HG03175 (cell line): ENCODE measurements at regions not wholly inside any gene's neighbourhood (a gene's known extent, or its start where the extent isn't known, plus 50 kb on each side); places are given as distances from the start of the nearest gene placed in this dataset.

Experiments used
- ATAC-seq: cut with Tn5 transposase; IDR thresholded peaks from one replicate; pipeline ENCODE4 v1.9.1; 2021; ENCODE audit warnings: mild to moderate bottlenecking, moderate library complexity; ENCODE audit not compliant: unreplicated experiment

DNA sequence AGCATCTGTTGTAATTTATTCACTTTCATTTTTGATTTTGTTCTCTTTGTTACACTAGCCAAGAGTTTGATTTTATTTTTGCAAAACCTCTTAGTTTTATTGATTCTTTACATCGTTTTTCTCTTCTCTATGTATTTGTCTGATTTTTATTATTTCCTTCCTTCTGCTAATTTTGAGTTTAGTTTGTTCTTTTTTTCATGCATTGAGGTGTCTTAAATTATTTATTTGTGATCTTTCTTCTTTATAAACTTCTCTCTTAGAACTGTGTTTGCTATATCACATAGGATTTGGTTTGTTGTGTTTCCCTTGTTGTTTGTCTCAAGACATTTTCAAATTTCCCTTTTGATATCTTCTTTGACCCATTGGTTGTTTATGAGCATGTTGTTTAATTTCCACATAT lies 51.7 kb upstream of the NFKBIA start:
- no peak for ATAC-seq

DNA sequence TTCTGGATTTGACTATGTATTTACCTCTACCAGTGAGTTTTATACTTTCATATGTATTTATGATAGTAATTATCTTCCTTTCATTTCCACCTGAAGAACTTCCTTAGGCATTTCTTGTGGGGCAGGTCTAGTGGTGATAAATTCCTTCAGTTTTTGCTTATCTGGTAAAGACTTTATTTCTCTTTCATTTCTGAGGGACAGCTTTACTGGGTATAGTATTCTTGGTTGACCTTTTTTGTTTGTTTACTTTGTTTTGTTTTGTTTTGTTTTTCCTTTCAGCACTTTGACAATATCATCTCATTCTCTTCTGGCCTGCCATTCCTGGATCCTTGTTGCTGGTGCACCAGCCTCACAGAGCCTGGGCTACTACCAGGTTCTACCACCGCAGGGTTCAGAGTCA lies 53.9 kb upstream of the NFKBIA start:
- ATAC-seq = no peak

DNA sequence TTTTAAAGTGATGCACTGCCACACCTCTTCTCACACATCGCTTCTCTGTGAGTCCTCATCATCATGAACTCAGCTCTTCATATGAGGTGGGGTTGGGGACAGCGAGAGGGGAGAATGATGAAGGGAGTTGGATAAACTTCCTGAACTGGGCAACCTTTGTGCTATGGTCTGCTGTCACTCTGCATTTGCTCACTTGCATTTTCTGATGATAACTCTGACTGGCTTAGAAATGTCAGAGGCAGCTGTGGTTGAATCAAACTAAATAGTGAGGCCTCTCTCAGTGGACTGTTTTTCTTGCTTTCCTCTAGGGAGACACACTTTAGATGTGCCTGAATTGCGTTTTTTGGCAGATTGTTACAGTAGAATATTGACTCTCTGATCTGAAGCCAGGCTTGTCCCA lies 55.2 kb upstream of the NFKBIA start:
- no peak for ATAC-seq

DNA sequence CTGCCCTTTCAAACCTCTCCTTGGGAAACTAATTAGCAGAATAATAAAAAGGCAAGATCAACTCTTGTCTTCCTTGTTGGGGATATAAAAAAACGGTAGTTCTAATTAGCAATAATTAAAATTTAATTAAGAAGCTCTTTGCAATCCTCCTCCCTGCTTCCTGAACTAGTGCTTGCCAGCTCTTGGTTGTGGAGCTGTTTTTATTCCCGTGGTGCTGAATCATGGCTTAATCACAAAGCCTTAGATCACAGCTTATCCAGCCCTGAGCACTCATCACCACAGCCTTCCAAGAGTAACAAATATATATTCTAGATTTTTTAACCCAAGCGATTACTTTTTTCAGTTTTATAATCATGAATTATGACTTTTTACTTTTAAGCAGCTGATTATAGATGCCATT lies 63.2 kb upstream of the INSM2 start:
- no peak for ATAC-seq

DNA sequence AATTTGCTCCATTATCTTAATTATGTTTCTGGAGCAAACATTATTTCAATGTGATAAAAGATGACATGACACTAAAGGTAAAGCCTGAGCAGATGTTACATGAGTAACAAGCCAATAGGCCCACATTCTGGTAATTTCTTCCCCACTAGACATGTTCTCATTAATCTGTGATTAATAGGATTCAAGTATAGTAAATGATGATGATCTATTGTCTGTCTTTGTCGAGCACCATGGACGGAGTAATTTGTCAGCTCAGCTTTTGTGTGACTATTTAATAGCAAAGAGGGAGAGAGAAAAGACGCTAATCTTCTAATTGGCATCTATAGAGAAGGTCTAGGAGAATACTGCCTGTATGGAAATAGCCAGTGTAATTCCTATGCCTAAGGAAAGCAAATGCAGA lies 62.2 kb upstream of the INSM2 start:
- no peak for ATAC-seq

DNA sequence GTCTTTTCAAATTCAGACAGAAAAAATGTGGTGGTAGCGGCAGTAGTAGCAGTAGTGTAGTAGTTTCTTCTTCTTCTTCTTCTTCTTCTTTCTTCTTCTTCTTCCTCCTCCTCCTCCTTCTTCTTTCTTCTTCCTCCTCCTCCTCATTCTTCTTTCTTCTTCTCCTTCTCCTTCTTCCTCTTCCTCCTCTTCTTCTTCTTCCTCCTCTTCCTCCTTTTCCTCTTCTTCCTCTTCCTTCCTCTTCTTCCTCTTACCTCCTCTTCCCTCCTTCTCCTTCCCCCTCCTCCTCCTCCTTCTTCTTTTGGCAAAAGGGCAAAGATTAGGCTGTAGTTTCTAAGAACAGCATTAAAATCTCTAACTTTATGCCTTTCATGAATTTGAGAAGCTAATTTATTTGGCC lies 59.6 kb upstream of the INSM2 start:
- no peak for ATAC-seq

DNA sequence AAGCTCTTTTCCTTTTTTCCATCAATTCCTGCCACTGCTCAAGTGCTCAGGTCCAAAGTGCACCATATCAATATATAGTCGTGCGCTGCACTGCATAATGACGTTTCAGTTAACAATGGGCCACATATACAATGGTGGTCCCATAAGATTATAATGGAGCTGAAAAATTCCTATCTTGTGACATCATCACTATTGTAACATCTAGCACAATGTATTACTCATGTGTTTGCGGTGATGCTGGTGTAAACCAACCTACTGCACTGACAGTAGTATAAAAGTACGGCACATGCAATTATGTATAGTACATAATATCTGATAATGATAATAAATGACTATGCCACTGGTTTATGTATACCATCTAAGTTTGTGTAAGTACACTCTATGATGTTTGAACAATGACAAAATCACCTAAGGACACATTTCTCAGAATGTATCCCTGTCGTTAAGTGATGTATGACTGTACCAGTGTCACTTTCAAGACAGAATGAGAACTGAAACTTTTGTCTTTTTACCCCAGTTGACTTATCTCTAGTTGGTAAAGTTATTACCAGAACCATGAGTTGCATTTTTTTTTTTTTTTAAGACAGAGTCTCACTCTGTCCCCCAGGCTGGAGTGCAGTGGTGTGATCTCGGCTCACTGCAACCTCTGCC lies 53.7 kb upstream of the INSM2 start:
- ATAC-seq = peak; percentile 90

DNA sequence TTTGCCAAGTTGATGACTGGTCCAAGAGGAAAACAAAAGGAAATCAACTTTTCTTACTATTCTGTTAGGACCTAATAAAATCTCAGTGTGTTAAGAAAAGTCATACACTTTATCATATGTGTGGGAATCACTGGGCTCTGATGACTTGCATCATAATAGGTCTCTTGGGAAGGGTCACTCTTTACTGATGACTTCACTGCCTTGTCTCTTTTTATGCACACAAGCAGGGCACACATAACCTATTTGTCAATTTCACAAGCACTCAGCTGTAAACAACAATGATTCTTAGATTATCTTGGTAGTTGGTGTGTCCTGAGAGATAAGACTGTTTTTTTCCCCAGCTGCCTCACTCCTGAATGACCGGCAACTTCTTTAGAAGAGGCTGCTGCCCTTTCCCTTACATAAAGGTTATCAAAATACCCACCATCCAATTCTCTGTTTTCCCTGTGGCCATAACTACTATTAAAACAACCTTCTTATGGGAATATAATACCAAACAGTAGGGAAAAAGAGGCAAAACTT lies 50.9 kb upstream of the INSM2 start:
- no peak for ATAC-seq
